ENCODE measurements at regions not wholly inside any gene's neighbourhood (a gene's known extent, or its start where the extent isn't known, plus 50 kb on each side); places are given as distances from the start of the nearest gene placed in this dataset.

GRCh38 chr13:27352698-27353097, 71.7 kb upstream of the GTF3A start (continued):
- no peak for TF ChIP-seq ESRRA (IDR thresholded peaks at IDR 0.05; ENCODE audit: borderline replicate concordance, low read depth)
- no peak for TF ChIP-seq TAL1 (IDR thresholded peaks at IDR 0.05)
- no peak for TF ChIP-seq RBM22 (IDR thresholded peaks at IDR 0.05; ENCODE audit: low read depth, low read length, poor library complexity, severe bottlenecking)
- TF ChIP-seq SFPQ (IDR thresholded peaks at IDR 0.05; ENCODE audit: low read depth, low read length), result no peak
- no peak for TF ChIP-seq FOXK1 (CRISPR knock-in tag; IDR thresholded peaks at IDR 0.05; ENCODE audit: borderline replicate concordance)
- TF ChIP-seq MCM3 (IDR thresholded peaks at IDR 0.05), result no peak
- no peak for TF ChIP-seq MAX (CRISPR knock-in tag; IDR thresholded peaks at IDR 0.05)
- no peak for TF ChIP-seq FUS (optimal IDR thresholded peaks at IDR 0.05; ENCODE audit: low read depth, low read length)
- no peak for TF ChIP-seq FOXA1 (IDR thresholded peaks at IDR 0.05; ENCODE audit: borderline replicate concordance)

GRCh38 chr13:27353166-27353583, 71.2 kb upstream of the GTF3A start:
- CTCF ChIA-PET (ENCODE audit: low intra/inter-chr PET ratio), result no interaction called here
- intact Hi-C loops (cut with micrococcal nuclease) (no loop called here), in situ Hi-C loops (cut with MboI) (no loop called here)
- no peaks in the 10 kb centered on the region for H3K79me2 ChIP-seq (ENCODE audit: control insufficient read depth, insufficient read depth, low read length)
- H3K9me3 ChIP-seq (replicated peaks; ENCODE audit: control insufficient read depth, insufficient read depth, low read depth, low read length), result no peaks in the 10 kb centered on the region
- FAIRE-seq (no peak), ATAC-seq (no peak), DNase-seq (ENCODE audit: extremely low read depth in 1 of 4, low spot score in 3 of 4) (no peak)
- BruUV-seq (replicated peaks), result no TSS peak
- peak overlapping the region; percentile 70 for H2AFZ ChIP-seq (ENCODE audit: low read depth, low read length)
- WGBS (ENCODE audit: insufficient coverage, low coverage, missing lambda C conversion rate), result 5% methylated on average over 8 of the region's 9 CpGs
- no peaks in the 10 kb centered on the region for H3K36me3 ChIP-seq (ENCODE audit: control insufficient read depth, insufficient read depth, low read length)
- peaks cover 0 to 8% of the 10 kb centered on the region in 2 experiments; a peak in 3 of 5 replicates for H3K27me3 ChIP-seq (ENCODE audit: control insufficient read depth in 2 of 2, insufficient read depth in 2 of 2, low read length in 2 of 2)
- H4K20me1 ChIP-seq (replicated peaks; ENCODE audit: control insufficient read depth, insufficient read depth, low read length), result no peaks in the 10 kb centered on the region
- no peak overlapping the region for H3K9ac ChIP-seq (ENCODE audit: insufficient read depth in 1 of 2, low read depth in 2 of 2, low read length in 2 of 2)
- no peak for TF ChIP-seq POLR2A (conservative IDR thresholded peaks at IDR 0.05)
- TF ChIP-seq ZNF143 (CRISPR knock-in tag; IDR thresholded peaks at IDR 0.05), result no peak
- no peak for TF ChIP-seq EHMT2 (IDR thresholded peaks at IDR 0.05)
- TF ChIP-seq TFAM (CRISPR knock-in tag; conservative IDR thresholded peaks at IDR 0.05), result no peak
- no peak for TF ChIP-seq CTCFL (IDR thresholded peaks at IDR 0.05; ENCODE audit: borderline replicate concordance, insufficient read depth, low read depth, low read length, poor library complexity, severe bottlenecking)
- TF ChIP-seq ZNF12 (CRISPR knock-in tag; IDR thresholded peaks at IDR 0.05), result no peak
- TF ChIP-seq KAT2B (IDR thresholded peaks at IDR 0.05; ENCODE audit: low read depth, low read length), result no peak
- TF ChIP-seq HDAC2 (IDR thresholded peaks at IDR 0.05), result no peak
- no peak for TF ChIP-seq NFE2 (IDR thresholded peaks at IDR 0.05; ENCODE audit: low read depth)
- TF ChIP-seq ZNF444 (CRISPR knock-in tag; IDR thresholded peaks at IDR 0.05), result no peak
- no peak for TF ChIP-seq ERF (CRISPR knock-in tag; IDR thresholded peaks at IDR 0.05)
- no peak overlapping the region for H3K27ac ChIP-seq (ENCODE audit: extremely low read depth, low read depth, low read length)
- no peaks in the 10 kb centered on the region; a peak in 1 of 5 replicates for H3K4me1 ChIP-seq (replicated peaks in 1 of 2; ENCODE audit: control insufficient read depth in 2 of 2, insufficient read depth in 2 of 2, low read length in 2 of 2)
- H3K9me1 ChIP-seq (ENCODE audit: control insufficient read depth, insufficient read depth, low read length), result no peaks in the 10 kb centered on the region
- H3K4me3 ChIP-seq, result no peak overlapping the region
- H3K4me2 ChIP-seq (ENCODE audit: insufficient read depth, low read length), result 0 out of 2 replicates have a peak overlapping the region, but pooled peaks have one; percentile 8
- POLR2A ChIA-PET, result no interaction called here
